Large intestine (tissue), 3 donors: ENCODE measurements at regions not wholly inside any gene's neighbourhood (a gene's known extent, or its start where the extent isn't known, plus 50 kb on each side); places are given as distances from the start of the nearest gene placed in this dataset.

Experiments
- DNase-seq, 2 donors: peaks; one replicate each; pipeline versions ENCODE4 v3.0.0 to v3.0.0-alpha.2; 2013
- H3K27ac ChIP-seq: one replicate; pipeline ENCODE4 v1.5.1; 2013; ENCODE audit warnings: low read length
- H3K27me3 ChIP-seq: 2 replicates; pipeline ENCODE4 v1.6.1; 2013; ENCODE audit warnings: low read length; ENCODE audit not compliant: control insufficient read depth, insufficient read depth
- H3K36me3 ChIP-seq: 2 replicates; pipeline ENCODE4 v1.6.1; 2013; ENCODE audit warnings: low read length; ENCODE audit not compliant: control insufficient read depth, insufficient read depth
- H3K4me1 ChIP-seq: one replicate; pipeline ENCODE4 v1.6.1; 2013; ENCODE audit warnings: low read length; ENCODE audit not compliant: control insufficient read depth, insufficient read depth
- H3K4me3 ChIP-seq: one replicate; pipeline ENCODE4 v1.5.1; 2013; ENCODE audit warnings: low read length
- H3K9me3 ChIP-seq: one replicate; pipeline ENCODE4 v1.6.1; 2013; ENCODE audit warnings: mild to moderate bottlenecking, low read depth, low read length, moderate library complexity; ENCODE audit not compliant: control insufficient read depth
- WGBS: methylation state at CpG from one replicate; pipeline ENCODE4 v1.1.5; 2013; ENCODE audit warnings: low lambda C conversion rate; ENCODE audit not compliant: insufficient coverage; 5-methylcytosine and 5-hydroxymethylcytosine counted together

DNA sequence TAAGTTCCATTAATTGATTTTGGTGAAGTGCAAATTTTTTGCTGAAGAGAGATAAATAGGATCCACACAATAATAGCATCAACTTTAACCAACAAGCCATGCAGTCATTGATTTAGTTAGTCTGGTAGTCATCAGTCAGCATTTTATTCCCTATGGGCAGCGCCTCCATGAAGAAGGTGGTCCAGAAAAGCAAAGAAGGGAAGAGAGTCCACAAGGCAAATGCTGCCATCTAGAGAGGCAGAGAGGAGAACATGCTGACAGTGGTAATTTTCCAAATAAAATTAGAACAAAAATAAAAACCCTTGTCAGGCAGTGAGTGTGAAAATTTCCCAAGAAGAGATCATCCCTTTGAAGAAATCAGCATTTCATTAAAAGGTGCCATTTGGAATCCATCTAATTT lies 366.7 kb upstream of the FAM241A start:
- Histone ChIP-seq H3K4me1 (no peaks in the 10 kb centered on the region), H3K36me3 (no peaks in the 10 kb centered on the region), H3K27me3 (no peaks in the 10 kb centered on the region), H3K4me3 (no peak overlapping the region), H3K27ac (no peak overlapping the region), H3K9me3 (no peaks in the 10 kb centered on the region)
- 80% methylated on average over 1 of the region's 1 CpG for WGBS
- no peak for DNase-seq

DNA sequence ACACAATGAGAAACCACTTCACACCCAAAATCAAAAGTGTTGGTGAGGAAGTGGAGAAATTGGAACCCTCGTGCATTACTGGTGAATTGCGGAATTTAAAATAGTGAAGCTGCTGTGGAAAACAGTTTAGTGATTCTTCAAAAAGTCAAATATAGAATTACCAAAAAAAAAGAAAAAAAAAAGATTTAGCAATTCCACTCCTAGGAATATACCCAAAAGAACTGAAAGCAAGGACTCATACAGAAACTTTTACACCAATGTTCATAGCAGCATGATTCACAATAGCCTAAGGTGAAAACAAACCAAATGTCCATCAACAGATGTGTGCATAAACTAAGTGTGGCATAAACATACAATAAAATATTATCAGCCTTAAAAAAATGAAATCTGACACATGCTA lies 364.3 kb upstream of the FAM241A start:
- no peaks in the 10 kb centered on the region for H3K4me1 ChIP-seq
- H3K36me3 ChIP-seq: no peaks in the 10 kb centered on the region
- no peaks in the 10 kb centered on the region for H3K9me3 ChIP-seq
- H3K4me3 ChIP-seq: no peak overlapping the region
- WGBS: 100% methylated on average over 2 of the region's 2 CpGs
- DNase-seq: no peak
- no peak overlapping the region for H3K27ac ChIP-seq
- H3K27me3 ChIP-seq: no peaks in the 10 kb centered on the region

DNA sequence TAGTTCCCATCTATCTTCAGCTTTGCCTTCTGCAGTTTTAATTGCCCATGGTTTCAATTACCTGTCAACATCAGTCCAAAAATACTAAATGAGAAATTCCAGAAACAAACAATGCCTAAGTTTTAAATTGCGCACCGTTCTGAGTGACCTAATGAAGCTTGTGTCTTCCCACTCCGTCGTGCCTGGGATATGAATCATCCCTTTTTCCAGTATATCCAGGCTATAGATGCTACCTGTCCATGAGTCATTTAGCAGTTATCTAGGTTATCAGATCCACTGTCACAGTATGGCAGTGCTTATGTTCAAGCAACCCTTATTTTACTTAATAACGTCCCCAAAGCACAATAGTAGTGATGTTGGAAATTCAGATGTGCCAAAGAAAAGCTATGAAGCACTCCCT lies 363.6 kb upstream of the FAM241A start:
- Histone ChIP-seq H3K4me1 (no peaks in the 10 kb centered on the region), H3K27me3 (no peaks in the 10 kb centered on the region), H3K4me3 (no peak overlapping the region), H3K27ac (no peak overlapping the region), H3K36me3 (no peaks in the 10 kb centered on the region), H3K9me3 (no peaks in the 10 kb centered on the region)
- no peak for DNase-seq
- 84% methylated on average over 5 of the region's 5 CpGs for WGBS

DNA sequence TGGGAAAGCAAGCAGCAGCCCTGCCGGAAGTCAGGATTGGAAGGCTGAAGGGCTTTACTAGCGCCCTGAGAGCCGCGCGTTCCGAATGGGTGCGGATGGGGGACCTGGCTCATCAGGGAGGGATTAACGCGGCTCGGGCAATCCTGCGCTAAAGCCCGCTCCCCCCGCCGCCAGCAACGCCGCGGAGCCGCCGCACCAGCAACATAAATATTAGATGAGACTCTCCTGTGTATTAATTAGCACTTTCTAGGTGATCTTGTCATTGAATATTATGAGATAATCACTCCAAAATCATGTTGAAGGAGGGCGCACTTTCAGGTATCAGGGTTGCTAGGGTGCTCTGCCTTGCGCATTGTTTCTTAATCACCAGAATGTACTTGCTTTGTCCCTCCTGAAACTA lies 357.2 kb upstream of the FAM241A start:
- no peak for DNase-seq
- Histone ChIP-seq H3K27ac (no peak overlapping the region), H3K4me3 (peak overlapping the region; percentile 9), H3K27me3 (no peaks in the 10 kb centered on the region), H3K36me3 (no peaks in the 10 kb centered on the region), H3K9me3 (no peaks in the 10 kb centered on the region), H3K4me1 (no peaks in the 10 kb centered on the region)
- no CpG with 5 or more reads among the region's 21 CpGs for WGBS

DNA sequence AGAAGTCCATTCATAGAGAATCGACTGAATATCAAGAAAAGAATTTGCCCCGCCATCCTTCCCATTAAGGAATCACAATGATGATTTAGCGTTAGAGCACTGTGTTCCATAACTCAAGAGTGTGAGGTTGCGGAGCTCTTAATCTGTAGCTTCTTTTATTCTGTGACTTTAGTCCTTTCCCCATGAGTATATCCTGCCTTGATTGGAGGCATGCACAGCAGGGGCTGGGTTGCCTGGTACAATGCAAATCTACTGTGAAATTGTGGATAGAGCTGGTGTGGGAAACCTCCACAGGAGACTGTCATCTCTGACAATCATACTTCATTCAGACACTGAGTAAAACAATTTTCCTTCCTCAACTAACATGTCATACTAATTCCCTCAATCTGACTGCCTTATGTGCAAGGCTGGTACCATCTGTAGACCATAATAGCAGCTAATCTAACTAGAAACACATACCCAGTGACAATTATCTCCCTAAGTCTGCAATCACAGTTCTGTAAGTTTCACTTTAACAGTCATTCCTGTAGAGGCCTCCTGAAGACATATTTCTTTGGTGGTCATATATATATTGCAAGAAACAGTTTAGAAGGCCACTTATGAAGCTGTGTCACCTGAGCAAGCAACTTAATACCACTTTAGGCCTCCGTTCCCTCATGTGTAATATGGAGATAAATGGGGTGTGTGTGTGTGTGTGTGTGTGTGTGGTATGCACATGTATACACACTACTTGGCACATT lies 355.2 kb upstream of the FAM241A start:
- WGBS: 90% methylated on average over 2 of the region's 5 CpGs
- Histone ChIP-seq H3K36me3 (no peaks in the 10 kb centered on the region), H3K4me3 (no peak overlapping the region), H3K4me1 (no peaks in the 10 kb centered on the region), H3K27me3 (no peaks in the 10 kb centered on the region), H3K9me3 (no peaks in the 10 kb centered on the region), H3K27ac (no peak overlapping the region)
- DNase-seq: peak in 1 of 2 donors; percentile 13

DNA sequence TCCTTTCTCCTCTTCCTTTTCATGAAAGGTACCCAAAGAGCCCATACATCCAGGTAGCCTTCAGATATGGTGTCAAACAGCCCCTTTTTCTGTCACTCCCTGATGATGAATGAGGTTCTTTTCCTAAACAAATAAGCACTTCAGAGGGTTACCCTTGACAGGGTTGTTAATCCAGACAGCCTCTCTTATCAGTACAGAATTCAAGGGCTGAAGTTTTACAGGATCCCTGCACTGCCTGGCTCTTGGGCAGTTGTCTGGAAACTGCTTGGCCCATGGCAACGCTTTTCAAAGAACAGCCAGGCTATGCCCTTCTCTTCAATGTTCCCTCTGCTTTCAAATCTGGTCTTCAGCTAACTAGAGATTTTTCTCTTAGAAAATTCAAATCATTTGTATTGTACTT lies 352.6 kb upstream of the FAM241A start:
- Histone ChIP-seq H3K27me3 (no peaks in the 10 kb centered on the region), H3K4me1 (peaks cover 16% of the 10 kb centered on the region), H3K4me3 (no peak overlapping the region), H3K9me3 (no peaks in the 10 kb centered on the region), H3K36me3 (no peaks in the 10 kb centered on the region), H3K27ac (no peak overlapping the region)
- no CpG with 5 or more reads among the region's 1 CpG for WGBS
- peak in 1 of 2 donors; percentile 30 for DNase-seq

DNA sequence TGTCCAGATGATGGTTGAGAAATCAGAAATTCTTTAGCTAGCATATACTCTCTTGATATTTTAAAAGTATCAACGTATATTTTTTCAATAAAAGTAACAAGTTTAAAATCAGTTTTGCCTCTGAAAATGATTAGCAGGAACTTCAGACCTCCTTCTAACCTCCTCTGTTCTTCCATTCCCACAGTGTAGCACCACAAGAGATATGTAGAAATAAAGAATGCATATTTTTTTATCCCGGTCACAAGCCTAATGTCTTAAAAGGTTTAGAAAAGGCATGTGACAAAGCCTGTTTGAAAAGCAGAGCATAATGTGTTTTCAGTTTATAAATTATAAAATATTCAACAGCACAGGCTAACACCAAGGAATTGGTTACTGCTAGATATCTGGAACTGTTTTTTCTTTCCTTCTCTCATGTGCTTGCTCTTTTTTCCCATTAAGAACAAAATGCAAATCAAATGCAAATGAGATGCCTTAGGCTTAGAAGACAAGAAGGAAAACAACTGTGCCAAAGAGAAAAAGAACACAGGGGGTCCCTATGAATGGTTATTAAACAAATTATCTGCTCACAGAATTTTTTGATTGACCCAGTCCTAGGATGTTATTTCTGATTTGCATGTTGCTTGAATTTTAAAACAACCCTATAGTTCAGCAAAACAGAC lies 351.7 kb upstream of the FAM241A start:
- Histone ChIP-seq H3K4me1 (peaks cover 22% of the 10 kb centered on the region), H3K36me3 (no peaks in the 10 kb centered on the region), H3K27me3 (no peaks in the 10 kb centered on the region), H3K9me3 (no peaks in the 10 kb centered on the region), H3K27ac (no peak overlapping the region), H3K4me3 (no peak overlapping the region)
- 50% methylated on average over 1 of the region's 2 CpGs for WGBS
- no peak for DNase-seq

DNA sequence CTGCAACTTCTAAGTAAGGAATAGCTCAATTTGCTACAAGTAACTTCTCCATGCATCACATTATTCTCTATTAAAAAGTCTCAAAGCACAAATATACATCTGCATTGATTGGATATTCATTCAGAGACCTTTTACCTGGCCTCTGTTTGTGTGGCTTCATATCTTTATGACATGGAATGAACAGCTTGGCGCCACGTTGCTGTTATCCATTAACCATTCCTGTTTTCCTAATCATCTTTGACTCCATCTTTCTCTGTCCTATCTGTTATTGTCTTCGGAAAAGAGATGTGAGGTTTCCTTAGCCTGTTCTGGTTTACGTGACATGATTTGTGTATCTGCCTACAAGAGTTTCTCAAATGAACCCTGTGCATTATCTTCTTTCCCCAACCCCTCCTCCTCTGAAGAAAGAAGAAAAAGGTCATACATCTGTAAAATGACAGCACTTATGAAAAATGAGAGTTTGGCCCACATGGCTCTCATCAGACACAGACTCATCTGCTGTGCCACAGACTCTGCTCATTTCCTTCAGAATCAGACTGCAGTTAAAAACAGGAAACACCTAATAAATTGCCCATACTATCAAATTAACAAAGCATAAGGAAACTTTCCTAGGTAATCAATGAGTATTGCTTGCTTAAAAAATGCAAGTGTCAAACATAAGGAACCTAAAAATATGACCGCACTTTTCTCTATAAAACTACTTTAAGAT lies 347.6 kb upstream of the FAM241A start:
- no peaks in the 10 kb centered on the region for H3K36me3 ChIP-seq
- 60% methylated on average over 1 of the region's 5 CpGs for WGBS
- no peaks in the 10 kb centered on the region for H3K27me3 ChIP-seq
- peak overlapping the region; percentile 4 for H3K27ac ChIP-seq
- H3K9me3 ChIP-seq: no peaks in the 10 kb centered on the region
- no peak overlapping the region for H3K4me3 ChIP-seq
- peaks cover 22% of the 10 kb centered on the region for H3K4me1 ChIP-seq
- peak; percentile 34 to 77 for DNase-seq

DNA sequence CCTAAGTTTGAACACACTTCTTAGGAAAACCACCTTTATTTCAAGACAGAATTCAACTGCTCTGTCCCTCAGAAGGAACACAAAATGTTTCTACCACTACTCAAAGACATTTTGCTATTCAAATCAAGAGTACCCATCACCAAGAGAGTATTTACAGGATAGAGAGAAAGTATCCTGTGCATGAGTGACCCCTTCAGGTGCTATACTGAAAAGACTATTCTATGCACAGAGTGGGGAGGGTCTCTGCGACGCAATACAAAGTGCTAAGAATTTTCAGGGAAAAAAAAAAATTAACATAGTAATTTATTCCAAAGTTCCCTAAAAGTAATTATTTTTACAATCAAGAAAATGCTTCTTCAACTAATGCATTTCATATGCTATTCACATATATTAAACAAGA lies 346.4 kb upstream of the FAM241A start:
- WGBS: no CpG with 5 or more reads among the region's 2 CpGs
- peaks cover 22% of the 10 kb centered on the region for H3K4me1 ChIP-seq
- no peaks in the 10 kb centered on the region for H3K9me3 ChIP-seq
- H3K27me3 ChIP-seq: no peaks in the 10 kb centered on the region
- no peak overlapping the region for H3K27ac ChIP-seq
- no peak for DNase-seq
- H3K4me3 ChIP-seq: no peak overlapping the region
- no peaks in the 10 kb centered on the region for H3K36me3 ChIP-seq

DNA sequence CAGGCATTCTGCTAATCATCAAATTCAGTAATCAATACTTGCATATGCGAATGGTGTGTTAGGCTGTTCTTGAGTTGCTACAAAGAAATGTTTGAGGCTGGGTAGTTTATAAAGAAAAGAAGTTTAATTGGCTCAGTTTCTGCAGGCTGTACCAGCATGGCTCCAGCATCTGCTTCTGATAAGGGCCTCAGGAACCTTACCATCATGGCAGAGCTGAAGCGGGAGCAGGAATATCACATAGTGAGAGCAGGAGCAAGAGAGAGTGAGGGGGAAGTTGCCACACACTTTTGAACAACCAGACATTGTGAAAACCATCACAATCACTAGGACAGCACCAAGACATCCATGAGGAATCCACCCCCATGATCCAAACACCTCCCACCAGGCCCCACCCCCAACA lies 344.7 kb upstream of the FAM241A start:
- Histone ChIP-seq H3K4me1 (peaks cover 21% of the 10 kb centered on the region), H3K4me3 (no peak overlapping the region), H3K36me3 (no peaks in the 10 kb centered on the region), H3K9me3 (no peaks in the 10 kb centered on the region), H3K27ac (no peak overlapping the region), H3K27me3 (no peaks in the 10 kb centered on the region)
- no peak for DNase-seq
- WGBS: no CpG with 5 or more reads among the region's 2 CpGs
